B cell (primary cell): ENCODE measurements at regions not wholly inside any gene's neighbourhood (a gene's known extent, or its start where the extent isn't known, plus 50 kb on each side); places are given as distances from the start of the nearest gene placed in this dataset.

Source experiments
- ATAC-seq: fragments of 200-7000 bp; cut with Tn5 transposase; one replicate; pipeline ENCODE4 v1.10.0; 2021; ENCODE audit warnings: low read depth, mild to moderate bottlenecking, moderate number of reproducible peaks, moderate library complexity
- CTCF ChIA-PET: fragments of 350-600 bp; sonication (Branson Sonifier 250); formaldehyde crosslinking; loops from one replicate; lab custom pipeline; 2021; ENCODE audit warnings: antibody characterized with exemption, inconsistent platforms; lab: Charles Lee
- POLR2A ChIA-PET: fragments of 350-600 bp; sonication (Branson Sonifier 250); formaldehyde crosslinking; loops from one replicate; lab custom pipeline; 2021; ENCODE audit warnings: antibody characterized with exemption; lab: Charles Lee
- DNase-seq: peaks from one replicate; pipeline ENCODE4 v3.0.0; 2013
- H2AFZ ChIP-seq: 2 replicates; pipeline ENCODE4 v1.6.1; 2012; ENCODE audit warnings: mild to moderate bottlenecking, low read depth, low read length; ENCODE audit not compliant: insufficient read depth, poor library complexity, severe bottlenecking
- H3K27ac ChIP-seq, 2 donors: 1 replicate in 1 of 2; 2 replicates in 1 of 2; pipeline ENCODE4 v1.5.1; 2012 to 2013; ENCODE audit warnings: low read length in 2 of 2, mild to moderate bottlenecking in 2 of 2, moderate library complexity in 1 of 2
- H3K27me3 ChIP-seq, 4 experiments: fragments of 200-600 bp in 1 of 4; sonication (generic) in 1 of 4; replicated peaks in 1 of 4; 1 replicate in 2 of 4; 2 replicates in 2 of 4; pipeline versions ENCODE4 v1.6.1 to v1.7.0; 2013 to 2016; ENCODE audit warnings: low read length in 3 of 4, mild to moderate bottlenecking in 2 of 4, mixed read lengths in 1 of 4, moderate library complexity in 1 of 4; ENCODE audit not compliant: insufficient read depth in 4 of 4, control insufficient read depth in 3 of 4; ENCODE audit errors: control extremely low read depth in 1 of 4
- H3K36me3 ChIP-seq, 2 experiments: replicated peaks in 1 of 2; 1 replicate in 1 of 2; 2 replicates in 1 of 2; pipeline versions ENCODE4 v1.6.1 to v1.7.1; 2013; ENCODE audit warnings: low read length in 1 of 2; ENCODE audit not compliant: insufficient read depth in 2 of 2, control insufficient read depth in 1 of 2; ENCODE audit errors: control extremely low read depth in 1 of 2, extremely low read depth in 1 of 2
- H3K4me1 ChIP-seq, 2 donors: fragments of 200-600 bp in 1 of 2; sonication (generic) in 1 of 2; 1 replicate in 1 of 2; 2 replicates in 1 of 2; pipeline versions ENCODE4 v1.5.1 to v1.6.1; 2013 to 2017; ENCODE audit warnings: low read length in 2 of 2; ENCODE audit not compliant: control insufficient read depth in 2 of 2, insufficient read depth in 2 of 2
- H3K4me2 ChIP-seq: replicated peaks from 2 replicates; pipeline ENCODE3; 2012; ENCODE audit warnings: mild to moderate bottlenecking, low read depth, low read length; ENCODE audit not compliant: poor library complexity, severe bottlenecking
- H3K4me3 ChIP-seq, 5 experiments: fragments of 200-600 bp in 1 of 5; sonication (generic) in 1 of 5; 1 replicate in 3 of 5; 2 replicates in 2 of 5; pipeline versions ENCODE4 v1.5.1 to v1.7.0; 2011 to 2016; ENCODE audit warnings: low read length in 4 of 5, mild to moderate bottlenecking in 4 of 5, low read depth in 2 of 5, control low read depth in 1 of 5, moderate library complexity in 1 of 5; ENCODE audit not compliant: insufficient read depth in 1 of 5; ENCODE audit errors: control extremely low read depth in 1 of 5, extremely low read depth in 1 of 5
- H3K79me2 ChIP-seq: fragments of 200-600 bp; sonication (generic); one replicate; pipeline ENCODE4 v1.6.0; 2016; ENCODE audit warnings: low read length; ENCODE audit not compliant: control insufficient read depth, insufficient read depth
- H3K9ac ChIP-seq: fragments of 200-600 bp; sonication (generic); 2 replicates; pipeline ENCODE4 v1.6.1; 2017; ENCODE audit warnings: mild to moderate bottlenecking, low read length, moderate library complexity
- H3K9me3 ChIP-seq, 3 donors: one replicate each; pipeline versions ENCODE4 v1.6.1 to v1.7.1; 2013; ENCODE audit warnings: low read length in 2 of 3; ENCODE audit not compliant: control insufficient read depth in 2 of 3, insufficient read depth in 1 of 3; ENCODE audit errors: control extremely low read depth in 1 of 3
- H4K20me1 ChIP-seq: 2 replicates; pipeline ENCODE4 v1.6.0; 2012; ENCODE audit warnings: mild to moderate bottlenecking, low read length; ENCODE audit not compliant: insufficient read depth, control insufficient read depth, poor library complexity, severe bottlenecking
- H3K27ac Mint-ChIP-seq: one replicate; pipeline ENCODE4 v1.8.0; 2021; ENCODE audit warnings: mixed read lengths
- H3K27me3 Mint-ChIP-seq: one replicate; pipeline ENCODE4 v1.8.0; 2021; ENCODE audit warnings: mixed read lengths
- H3K4me1 Mint-ChIP-seq: one replicate; pipeline ENCODE4 v1.8.0; 2021; ENCODE audit warnings: mixed read lengths
- H3K4me3 Mint-ChIP-seq: one replicate; pipeline ENCODE4 v1.8.0; 2021; ENCODE audit warnings: mixed read lengths
- H3K9me3 Mint-ChIP-seq: one replicate; pipeline ENCODE4 v1.8.0; 2022; ENCODE audit warnings: mixed read lengths; ENCODE audit not compliant: insufficient read depth
- CTCF ChIP-seq: fragments of 200-600 bp; IDR thresholded peaks from one replicate; pipeline ENCODE4 v1.8.0; 2022; ENCODE audit warnings: antibody characterized with exemption, mild to moderate bottlenecking
- EZH2 ChIP-seq: IDR thresholded peaks from 2 replicates; pipeline ENCODE4 v1.6.1; 2012; ENCODE audit warnings: borderline replicate concordance, low read depth, mild to moderate bottlenecking, moderate library complexity, low read length; ENCODE audit not compliant: insufficient read depth, poor library complexity, severe bottlenecking
- WGBS: methylation state at CpG from one replicate; pipeline ENCODE4 v1.1.5; 2013; ENCODE audit warnings: missing lambda C conversion rate; ENCODE audit not compliant: insufficient coverage; 5-methylcytosine and 5-hydroxymethylcytosine counted together
- intact Hi-C: fragments of 100-400 bp; cut with micrococcal nuclease; formaldehyde crosslinking; loops from one replicate; pipeline ENCODE4 v1.10.0; 2022

GRCh38 chr12:28099871-28100270 lies 90.4 kb upstream of the CCDC91 start:
- DNase-seq (no peak), ATAC-seq (no peak)
- Histone ChIP-seq H3K79me2 (no peaks in the 10 kb centered on the region), H3K27me3 (no peaks in the 10 kb centered on the region), H3K9ac (no peak overlapping the region), H3K9me3 (no peaks in the 10 kb centered on the region), H3K4me3 (no peak overlapping the region), H3K4me1 (no peaks in the 10 kb centered on the region), H2AFZ (no peak overlapping the region), H4K20me1 (no peaks in the 10 kb centered on the region), H3K36me3 (no peaks in the 10 kb centered on the region), H3K27ac (no peak overlapping the region), H3K4me2 (no peak overlapping the region)
- Mint-ChIP-seq H3K9me3 (no peaks in the 10 kb centered on the region), H3K27me3 (no peaks in the 10 kb centered on the region), H3K4me3 (no peak overlapping the region), H3K4me1 (no peaks in the 10 kb centered on the region), H3K27ac (no peak overlapping the region)
- intact Hi-C loops = no loop called here
- ChIA-PET POLR2A (no interaction called here), CTCF (no interaction called here)
- WGBS = no CpG with 5 or more reads among the region's 2 CpGs
- TF ChIP-seq CTCF (no peak), EZH2 (no peak)

- H4K20me1 ChIP-seq = no peaks in the 10 kb centered on the region
- H3K4me1 Mint-ChIP-seq = no peaks in the 10 kb centered on the region
- no peaks in the 10 kb centered on the region for H3K27me3 Mint-ChIP-seq
- DNase-seq (no peak), ATAC-seq (no peak)
- TF ChIP-seq EZH2 = no peak
- TF ChIP-seq CTCF = no peak
- no peaks in the 10 kb centered on the region for H3K36me3 ChIP-seq
- intact Hi-C loops = no loop called here
- H3K4me3 Mint-ChIP-seq = no peak overlapping the region
- no peak overlapping the region for H3K4me3 ChIP-seq
- no peak overlapping the region for H2AFZ ChIP-seq
- H3K27ac ChIP-seq = no peak overlapping the region
- H3K9me3 Mint-ChIP-seq = no peaks in the 10 kb centered on the region
- H3K9me3 ChIP-seq = no peaks in the 10 kb centered on the region
- H3K27ac Mint-ChIP-seq = no peak overlapping the region
- CTCF ChIA-PET = no interaction called here
- no peaks in the 10 kb centered on the region for H3K27me3 ChIP-seq
- H3K9ac ChIP-seq = no peak overlapping the region
- no peaks in the 10 kb centered on the region for H3K4me1 ChIP-seq
- no peaks in the 10 kb centered on the region for H3K79me2 ChIP-seq
- H3K4me2 ChIP-seq = no peak overlapping the region
- WGBS = 88% methylated on average over 1 of the region's 1 CpG
- POLR2A ChIA-PET = no interaction called here
These were observed 89.5 kb upstream of the CCDC91 start for GRCh38 chr12:28100717-28101116.
